ENCODE measurements at regions not wholly inside any gene's neighbourhood (a gene's known extent, or its start where the extent isn't known, plus 50 kb on each side); places are given as distances from the start of the nearest gene placed in this dataset.

- TF ChIP-seq CTCF (IDR thresholded peaks at IDR 0.05; ENCODE audit: low read length) = no peak
- no peak for TF ChIP-seq EZH2 (IDR thresholded peaks at IDR 0.05; ENCODE audit: borderline replicate concordance, low read length)
These were observed 257.2 kb downstream of the PLPP3 start for GRCh38 chr1:56322211-56322610.
